Colonic mucosa (tissue), 4 donors: ENCODE measurements at regions not wholly inside any gene's neighbourhood (a gene's known extent, or its start where the extent isn't known, plus 50 kb on each side); places are given as distances from the start of the nearest gene placed in this dataset.
A peak's percentile ranks its signal among the peaks of the same experiment; 100 is the strongest.

Experiments
- DNase-seq: peaks from one replicate; pipeline ENCODE4 v3.0.0-alpha.2; 2020
- H3K27ac ChIP-seq: fragments of 200-600 bp; one replicate; pipeline ENCODE4 v1.8.0; 2021
- H3K27me3 ChIP-seq: fragments of 200-600 bp; one replicate; pipeline ENCODE4 v1.8.0; 2021
- H3K36me3 ChIP-seq: fragments of 200-600 bp; one replicate; pipeline ENCODE4 v1.8.0; 2021
- H3K4me1 ChIP-seq: fragments of 200-600 bp; one replicate; pipeline ENCODE4 v1.8.0; 2021; ENCODE audit warnings: mild to moderate bottlenecking
- H3K4me3 ChIP-seq: fragments of 200-600 bp; one replicate; pipeline ENCODE4 v1.8.0; 2021
- H3K9ac ChIP-seq, 2 donors: one replicate each; pipeline ENCODE4 v1.7.0; 2013; ENCODE audit warnings: control low read depth in 2 of 2, low read depth in 2 of 2, low read length in 2 of 2
- H3K9me3 ChIP-seq: fragments of 200-600 bp; one replicate; pipeline ENCODE4 v1.8.0; 2021
- CTCF ChIP-seq: fragments of 200-600 bp; IDR thresholded peaks from one replicate; pipeline ENCODE4 v1.8.0; 2022; ENCODE audit warnings: antibody characterized with exemption, mild to moderate bottlenecking
- intact Hi-C: fragments of 100-400 bp; cut with DNase I; formaldehyde crosslinking; loops from one replicate; pipeline ENCODE4 v1.14.1; 2022
- donor health status: healthy.
- donor health status: DM: no; HTN: no; CAD: no.
- donor health status: DM: no; HTN: no; CAD: no.

GRCh38 chr15:39313467-39313866 lies 267.4 kb upstream of the THBS1 start:
- intact Hi-C loops, result loop anchor here (2.0 to 10.0 kb wide), 3 partner anchors 139 to 371 kb away; partner anchors contain the start of gene THBS1
- no peak for TF ChIP-seq CTCF
- no peak overlapping the region for H3K4me3 ChIP-seq
- H3K27ac ChIP-seq, result peak overlapping the region; percentile 60
- peak; percentile 34 for DNase-seq
- H3K27me3 ChIP-seq, result no peaks in the 10 kb centered on the region
- no peaks in the 10 kb centered on the region for H3K36me3 ChIP-seq
- no peak overlapping the region for H3K9ac ChIP-seq
- no peaks in the 10 kb centered on the region for H3K9me3 ChIP-seq
- peaks cover 6% of the 10 kb centered on the region for H3K4me1 ChIP-seq

GRCh38 chr15:39313881-39314280 lies 267.0 kb upstream of the THBS1 start:
- DNase-seq, result no peak
- H3K9me3 ChIP-seq, result no peaks in the 10 kb centered on the region
- no peaks in the 10 kb centered on the region for H3K36me3 ChIP-seq
- no peak overlapping the region for H3K4me3 ChIP-seq
- H3K4me1 ChIP-seq, result peaks cover 6% of the 10 kb centered on the region
- intact Hi-C loops, result loop anchor here (2.0 to 10.0 kb wide), 3 partner anchors 138 to 371 kb away; partner anchors contain the start of gene THBS1
- no peaks in the 10 kb centered on the region for H3K27me3 ChIP-seq
- no peak for TF ChIP-seq CTCF
- peak overlapping the region; percentile 60 for H3K27ac ChIP-seq
- H3K9ac ChIP-seq, result no peak overlapping the region

- Histone ChIP-seq H3K9me3 (no peaks in the 10 kb centered on the region), H3K9ac (no peak overlapping the region), H3K4me1 (peaks cover 6% of the 10 kb centered on the region), H3K27ac (no peak overlapping the region), H3K36me3 (no peaks in the 10 kb centered on the region), H3K4me3 (no peak overlapping the region), H3K27me3 (no peaks in the 10 kb centered on the region)
- intact Hi-C loops, result loop anchor here (10.0 kb wide), 1 partner anchor 369 kb away; no protein-coding TSS in a partner anchor
- DNase-seq, result no peak
- no peak for TF ChIP-seq CTCF
These were observed 265.6 kb upstream of the THBS1 start for GRCh38 chr15:39315206-39315850.

- H3K4me1 ChIP-seq, result peaks cover 6% of the 10 kb centered on the region
- intact Hi-C loops, result loop anchor here (10.0 kb wide), 1 partner anchor 368 kb away; no protein-coding TSS in a partner anchor
- H3K9ac ChIP-seq, result no peak overlapping the region
- H3K9me3 ChIP-seq, result no peaks in the 10 kb centered on the region
- H3K36me3 ChIP-seq, result no peaks in the 10 kb centered on the region
- TF ChIP-seq CTCF, result no peak
- H3K4me3 ChIP-seq, result no peak overlapping the region
- H3K27ac ChIP-seq, result no peak overlapping the region
- no peak for DNase-seq
- H3K27me3 ChIP-seq, result no peaks in the 10 kb centered on the region
These were observed 263.7 kb upstream of the THBS1 start for GRCh38 chr15:39317225-39317624.

- H3K27ac ChIP-seq, result no peak overlapping the region
- H3K4me1 ChIP-seq, result peaks cover 6% of the 10 kb centered on the region
- no peaks in the 10 kb centered on the region for H3K27me3 ChIP-seq
- no peak for TF ChIP-seq CTCF
- intact Hi-C loops, result loop anchor here (10.0 kb wide), 1 partner anchor 367 kb away; no protein-coding TSS in a partner anchor
- no peak overlapping the region for H3K9ac ChIP-seq
- no peak overlapping the region for H3K4me3 ChIP-seq
- DNase-seq, result no peak
- H3K9me3 ChIP-seq, result no peaks in the 10 kb centered on the region
- H3K36me3 ChIP-seq, result no peaks in the 10 kb centered on the region
These were observed 262.6 kb upstream of the THBS1 start for GRCh38 chr15:39318231-39318630.
